ENCODE measurements at regions not wholly inside any gene's neighbourhood (a gene's known extent, or its start where the extent isn't known, plus 50 kb on each side); places are given as distances from the start of the nearest gene placed in this dataset.

GRCh38 chr5:111983459-111983858 is 226.5 kb upstream of the NREP start:
- TF ChIP-seq, protein P1, sequence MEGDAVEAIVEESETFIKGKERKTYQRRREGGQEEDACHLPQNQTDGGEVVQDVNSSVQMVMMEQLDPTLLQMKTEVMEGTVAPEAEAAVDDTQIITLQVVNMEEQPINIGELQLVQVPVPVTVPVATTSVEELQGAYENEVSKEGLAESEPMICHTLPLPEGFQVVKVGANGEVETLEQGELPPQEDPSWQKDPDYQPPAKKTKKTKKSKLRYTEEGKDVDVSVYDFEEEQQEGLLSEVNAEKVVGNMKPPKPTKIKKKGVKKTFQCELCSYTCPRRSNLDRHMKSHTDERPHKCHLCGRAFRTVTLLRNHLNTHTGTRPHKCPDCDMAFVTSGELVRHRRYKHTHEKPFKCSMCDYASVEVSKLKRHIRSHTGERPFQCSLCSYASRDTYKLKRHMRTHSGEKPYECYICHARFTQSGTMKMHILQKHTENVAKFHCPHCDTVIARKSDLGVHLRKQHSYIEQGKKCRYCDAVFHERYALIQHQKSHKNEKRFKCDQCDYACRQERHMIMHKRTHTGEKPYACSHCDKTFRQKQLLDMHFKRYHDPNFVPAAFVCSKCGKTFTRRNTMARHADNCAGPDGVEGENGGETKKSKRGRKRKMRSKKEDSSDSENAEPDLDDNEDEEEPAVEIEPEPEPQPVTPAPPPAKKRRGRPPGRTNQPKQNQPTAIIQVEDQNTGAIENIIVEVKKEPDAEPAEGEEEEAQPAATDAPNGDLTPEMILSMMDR (conservative IDR thresholded peaks at IDR 0.05) = no peak
- no peak for TF ChIP-seq EZH2 (IDR thresholded peaks at IDR 0.05; ENCODE audit: low read depth)
